Thyroid gland (tissue), 4 donors: ENCODE measurements at regions not wholly inside any gene's neighbourhood (a gene's known extent, or its start where the extent isn't known, plus 50 kb on each side); places are given as distances from the start of the nearest gene placed in this dataset.

Source experiments
- POLR2A ChIP-seq, 2 donors: fragments of 450-650 bp; IDR thresholded peaks; one replicate each; pipeline ENCODE4 v1.6.1; 2017; ENCODE audit warnings: antibody characterized with exemption in 2 of 2, mild to moderate bottlenecking in 2 of 2, moderate library complexity in 1 of 2
- TF ChIP-seq, protein P1 (sequence below), 6 experiments: fragments of 200-600 bp in 3 of 6; fragments of 450-650 bp in 3 of 6; sonication (generic) in 3 of 6; IDR thresholded peaks; one replicate each; pipeline ENCODE4 v1.5.1; 2016 to 2019; ENCODE audit warnings: antibody characterized with exemption in 6 of 6, mild to moderate bottlenecking in 2 of 6, inconsistent platforms in 1 of 6, moderate library complexity in 1 of 6

DNA sequence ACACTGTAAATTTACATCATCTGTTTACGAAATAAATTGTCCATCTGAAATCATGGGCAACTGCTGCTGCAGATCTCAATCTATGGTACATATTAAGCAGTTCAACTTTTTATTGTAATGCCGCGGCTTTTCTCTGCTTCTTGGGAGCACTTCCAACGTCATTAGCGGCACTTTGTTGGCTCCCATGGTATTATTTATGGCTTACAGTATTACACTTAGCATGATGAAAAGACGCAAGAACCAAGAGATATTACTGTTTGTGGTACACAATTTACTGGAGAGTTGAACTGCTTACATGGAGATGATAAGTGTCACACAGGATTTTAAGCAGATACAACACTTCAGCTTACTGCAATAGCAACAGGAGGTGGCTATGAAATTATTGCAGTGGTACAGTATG, 442.1 kb downstream of the PCDH20 start:
- TF ChIP-seq, protein P1, sequence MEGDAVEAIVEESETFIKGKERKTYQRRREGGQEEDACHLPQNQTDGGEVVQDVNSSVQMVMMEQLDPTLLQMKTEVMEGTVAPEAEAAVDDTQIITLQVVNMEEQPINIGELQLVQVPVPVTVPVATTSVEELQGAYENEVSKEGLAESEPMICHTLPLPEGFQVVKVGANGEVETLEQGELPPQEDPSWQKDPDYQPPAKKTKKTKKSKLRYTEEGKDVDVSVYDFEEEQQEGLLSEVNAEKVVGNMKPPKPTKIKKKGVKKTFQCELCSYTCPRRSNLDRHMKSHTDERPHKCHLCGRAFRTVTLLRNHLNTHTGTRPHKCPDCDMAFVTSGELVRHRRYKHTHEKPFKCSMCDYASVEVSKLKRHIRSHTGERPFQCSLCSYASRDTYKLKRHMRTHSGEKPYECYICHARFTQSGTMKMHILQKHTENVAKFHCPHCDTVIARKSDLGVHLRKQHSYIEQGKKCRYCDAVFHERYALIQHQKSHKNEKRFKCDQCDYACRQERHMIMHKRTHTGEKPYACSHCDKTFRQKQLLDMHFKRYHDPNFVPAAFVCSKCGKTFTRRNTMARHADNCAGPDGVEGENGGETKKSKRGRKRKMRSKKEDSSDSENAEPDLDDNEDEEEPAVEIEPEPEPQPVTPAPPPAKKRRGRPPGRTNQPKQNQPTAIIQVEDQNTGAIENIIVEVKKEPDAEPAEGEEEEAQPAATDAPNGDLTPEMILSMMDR (IDR thresholded peaks at IDR 0.05): no peak
- TF ChIP-seq POLR2A (IDR thresholded peaks at IDR 0.05): no peak
